Suprapubic skin (tissue), 4 donors: ENCODE measurements at regions not wholly inside any gene's neighbourhood (a gene's known extent, or its start where the extent isn't known, plus 50 kb on each side); places are given as distances from the start of the nearest gene placed in this dataset.

ENCODE experiments used
- CTCF ChIP-seq, 2 donors: fragments of 200-600 bp in 1 of 2; fragments of 450-650 bp in 1 of 2; sonication (generic) in 1 of 2; IDR thresholded peaks; one replicate each; pipeline ENCODE4 v1.5.1; 2016 to 2019; ENCODE audit warnings: antibody characterized with exemption in 2 of 2, mild to moderate bottlenecking in 1 of 2, moderate library complexity in 1 of 2
- EP300 ChIP-seq: sonication (generic); formaldehyde crosslinking; IDR thresholded peaks from one replicate; pipeline ENCODE4 v1.6.1; 2017; ENCODE audit warnings: antibody characterized with exemption
- POLR2A ChIP-seq, 2 donors: fragments of 450-650 bp; IDR thresholded peaks; one replicate each; pipeline ENCODE4 v1.6.1; 2017; ENCODE audit warnings: antibody characterized with exemption in 2 of 2, mild to moderate bottlenecking in 2 of 2, moderate library complexity in 2 of 2
- POLR2AphosphoS5 ChIP-seq, 3 donors: sonication (generic); formaldehyde crosslinking; IDR thresholded peaks; one replicate each; pipeline ENCODE4 v1.6.1; 2017; ENCODE audit warnings: antibody characterized with exemption in 3 of 3

- TF ChIP-seq CTCF (IDR thresholded peaks at IDR 0.05) (no peak), EP300 (no peak), POLR2A (IDR thresholded peaks at IDR 0.05) (no peak), POLR2AphosphoS5 (IDR thresholded peaks at IDR 0.05) (no peak)
Observed at GRCh38 chr7:9557853-9558252, 1124.4 kb downstream of the NXPH1 start.
